ENCODE measurements at regions not wholly inside any gene's neighbourhood (a gene's known extent, or its start where the extent isn't known, plus 50 kb on each side); places are given as distances from the start of the nearest gene placed in this dataset.
A peak's percentile ranks its signal among the peaks of the same experiment; 100 is the strongest.

- no peak for ATAC-seq
- H3K36me3 ChIP-seq: no peaks in the 10 kb centered on the region
- no peak overlapping the region for H3K27ac ChIP-seq
- H3K4me1 ChIP-seq: no peaks in the 10 kb centered on the region
- TF ChIP-seq CTCF (IDR thresholded peaks at IDR 0.05): no peak
- H3K9me3 ChIP-seq: no peaks in the 10 kb centered on the region
- peaks cover 15% of the 10 kb centered on the region for H3K27me3 ChIP-seq
- no peak for DNase-seq
- intact Hi-C loops (cut with DNase I): no loop called here
- no peak overlapping the region for H3K4me3 ChIP-seq
These were observed 373.4 kb downstream of the THBS2 start for GRCh38 chr6:168880271-168880670.

GRCh38 chr6:168877821-168878282 is 375.8 kb downstream of the THBS2 start:
- no peak for TF ChIP-seq CTCF (IDR thresholded peaks at IDR 0.05)
- Histone ChIP-seq H3K36me3 (no peaks in the 10 kb centered on the region), H3K4me1 (no peaks in the 10 kb centered on the region), H3K27ac (no peak overlapping the region), H3K9me3 (no peaks in the 10 kb centered on the region), H3K27me3 (peaks cover 20% of the 10 kb centered on the region), H3K4me3 (no peak overlapping the region)
- ATAC-seq: peak; percentile 56
- intact Hi-C loops (cut with DNase I): no loop called here
- DNase-seq: no peak

- intact Hi-C loops (cut with DNase I): no loop called here
- no peak for TF ChIP-seq CTCF (IDR thresholded peaks at IDR 0.05)
These were observed 376.7 kb downstream of the THBS2 start for GRCh38 chr6:168876956-168877355.

DNA sequence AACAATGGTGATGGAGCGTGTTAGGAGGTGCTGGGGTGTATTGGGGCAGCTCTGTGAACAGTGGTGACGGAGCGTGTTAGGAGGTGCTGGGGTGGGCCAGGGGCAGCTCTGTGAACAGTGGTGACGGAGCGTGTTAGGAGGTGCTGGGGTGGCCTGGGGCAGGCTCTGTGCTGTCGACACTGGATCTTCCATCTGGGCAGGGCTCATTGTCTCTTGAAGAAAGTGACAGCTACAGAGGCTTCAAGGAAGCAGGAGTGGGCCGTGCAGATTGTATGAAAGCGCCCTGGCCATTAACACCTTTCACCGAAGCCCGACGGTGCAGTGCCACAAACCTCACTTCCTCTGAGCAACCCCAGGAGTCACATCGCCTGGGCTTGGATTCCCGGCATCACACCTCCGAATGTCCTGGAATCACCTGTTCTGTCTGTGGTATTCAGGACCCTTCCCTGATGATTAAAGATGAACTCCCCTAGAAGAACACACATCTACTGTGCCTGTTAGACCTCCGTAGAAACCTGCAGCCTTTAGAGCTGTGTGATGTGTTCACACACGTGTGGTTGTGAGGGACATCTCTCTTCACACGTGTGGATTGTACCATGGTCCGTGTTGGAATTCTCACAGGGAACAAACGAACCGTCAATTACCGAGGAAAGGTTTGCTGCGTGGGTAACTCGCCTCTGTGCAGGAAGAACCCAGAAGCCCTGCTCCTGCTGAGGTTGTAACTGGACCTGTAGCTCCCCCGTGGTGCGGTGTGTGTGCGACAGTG is 377.7 kb downstream of the THBS2 start:
- H3K36me3 ChIP-seq: no peaks in the 10 kb centered on the region
- intact Hi-C loops (cut with DNase I): no loop called here

More at GRCh38 chr6:168876956-168877355, 376.7 kb downstream of the THBS2 start:
- DNase-seq (no peak), ATAC-seq (no peak)
- H3K27ac ChIP-seq: no peak overlapping the region
- H3K36me3 ChIP-seq: no peaks in the 10 kb centered on the region
- no peak overlapping the region for H3K4me3 ChIP-seq
- no peaks in the 10 kb centered on the region for H3K9me3 ChIP-seq
- no peaks in the 10 kb centered on the region for H3K4me1 ChIP-seq
- H3K27me3 ChIP-seq: peaks cover 20% of the 10 kb centered on the region

GRCh38 chr6:168874637-168875036 is 379.0 kb downstream of the THBS2 start:
- Histone ChIP-seq H3K4me3 (no peak overlapping the region), H3K9me3 (no peaks in the 10 kb centered on the region), H3K36me3 (no peaks in the 10 kb centered on the region), H3K27ac (no peak overlapping the region), H3K4me1 (no peaks in the 10 kb centered on the region), H3K27me3 (peaks cover 11% of the 10 kb centered on the region)
- DNase-seq (no peak), ATAC-seq (no peak)
- intact Hi-C loops (cut with DNase I): no loop called here
- no peak for TF ChIP-seq CTCF (IDR thresholded peaks at IDR 0.05)

More for the DNA sequence above, 377.7 kb downstream of the THBS2 start:
- ATAC-seq: no peak
- Histone ChIP-seq H3K9me3 (no peaks in the 10 kb centered on the region), H3K27ac (no peak overlapping the region), H3K4me3 (no peak overlapping the region), H3K4me1 (no peaks in the 10 kb centered on the region), H3K27me3 (peaks cover 14% of the 10 kb centered on the region)
- no peak for TF ChIP-seq CTCF (IDR thresholded peaks at IDR 0.05)
- no peak for DNase-seq
